K562 (cell line): ENCODE measurements at regions not wholly inside any gene's neighbourhood (a gene's known extent, or its start where the extent isn't known, plus 50 kb on each side); places are given as distances from the start of the nearest gene placed in this dataset.

Experiments used
- ATAC-seq: fragments of 200-7000 bp; cut with Tn5 transposase; 3 replicates; pipeline ENCODE4 v1.9.1; 2020; ENCODE audit warnings: moderate library complexity
- BruUV-seq: library from RNA; stranded (reverse); fragments of 400-500 nt; replicated peaks from 2 replicates; lab custom pipeline; 2021; lab: Mats Ljungman, UMichigan
- CTCF ChIA-PET: fragments of 300-600 bp; formaldehyde crosslinking; extraction: SDS; loops from one replicate; lab custom pipeline; 2021; ENCODE audit warnings: low intra/inter-chr PET ratio; lab: Yijun Ruan, JAX
- POLR2A ChIA-PET: fragments of 300-600, 350-650 bp; sonication (Branson Sonifier 250); formaldehyde crosslinking; extraction: SDS; loops from one replicate; lab custom pipeline; 2021; ENCODE audit warnings: antibody characterized with exemption, inconsistent platforms; lab: Yijun Ruan, JAX
- DNase-seq, 4 experiments: peaks; one replicate each; pipeline versions ENCODE4 v3.0.0 to v3.0.0-alpha.2; 2011 to 2018; ENCODE audit warnings: low spot score in 3 of 4, mixed read lengths in 3 of 4; ENCODE audit errors: extremely low read depth in 1 of 4
- FAIRE-seq: peaks from 2 replicates; lab custom pipeline; 2011; peaks lifted over from hg19 to GRCh38; lab: Jason Lieb, UNC
- H2AFZ ChIP-seq: 2 replicates; pipeline ENCODE4 v1.6.0; 2011; ENCODE audit warnings: low read depth, low read length, control low read depth, inconsistent platforms
- H3K27ac ChIP-seq: fragments of 200-600 bp; 3 replicates; pipeline ENCODE4 v1.8.0; 2011; ENCODE audit warnings: low read depth, mild to moderate bottlenecking, control low read depth, inconsistent platforms, low read length, moderate library complexity, mixed read lengths; ENCODE audit errors: extremely low read depth
- H3K27me3 ChIP-seq, 2 experiments: fragments of 300-600 bp in 1 of 2; 2 replicates in 1 of 2; 3 replicates in 1 of 2; pipeline versions ENCODE4 v1.6.0 to v1.8.0; 2011; ENCODE audit warnings: inconsistent platforms in 2 of 2, low read length in 2 of 2, mild to moderate bottlenecking in 1 of 2, mixed read lengths in 1 of 2, moderate library complexity in 1 of 2; ENCODE audit not compliant: control insufficient read depth in 2 of 2, insufficient read depth in 2 of 2
- H3K36me3 ChIP-seq: fragments of 300-600 bp; 3 replicates; pipeline ENCODE4 v1.8.0; 2011; ENCODE audit warnings: mild to moderate bottlenecking, low read length, inconsistent platforms; ENCODE audit not compliant: control insufficient read depth, insufficient read depth
- H3K4me1 ChIP-seq, 2 experiments: fragments of 200-600 bp in 1 of 2; replicated peaks in 1 of 2; 2 replicates in 1 of 2; 3 replicates in 1 of 2; pipeline versions ENCODE4 v1.5.1 to v1.8.0; 2011; ENCODE audit warnings: inconsistent platforms in 2 of 2, low read length in 2 of 2, mild to moderate bottlenecking in 1 of 2, mixed read lengths in 1 of 2, moderate library complexity in 1 of 2; ENCODE audit not compliant: control insufficient read depth in 2 of 2, insufficient read depth in 2 of 2
- H3K4me2 ChIP-seq: 2 replicates; pipeline ENCODE4 v1.6.1; 2011; ENCODE audit warnings: low read length, control low read depth, inconsistent platforms, mixed read lengths; ENCODE audit not compliant: insufficient read depth
- H3K4me3 ChIP-seq: fragments of 200-600 bp; sonication (generic), shearing (Covaris generic); 2 replicates; pipeline ENCODE4 v1.5.1; 2016; ENCODE audit warnings: control low read depth, inconsistent platforms
- H3K79me2 ChIP-seq: fragments of 200-600 bp; 3 replicates; pipeline ENCODE4 v1.8.0; 2011; ENCODE audit warnings: low read length, inconsistent platforms; ENCODE audit not compliant: control insufficient read depth, insufficient read depth
- H3K9ac ChIP-seq, 2 experiments: 2 replicates each; pipeline versions ENCODE4 v1.6.0 to v1.6.1; 2011; ENCODE audit warnings: low read depth in 2 of 2, low read length in 2 of 2, control low read depth in 1 of 2, inconsistent platforms in 1 of 2, mild to moderate bottlenecking in 1 of 2, mixed read lengths in 1 of 2; ENCODE audit not compliant: insufficient read depth in 1 of 2
- H3K9me1 ChIP-seq: one replicate; pipeline ENCODE4 v1.6.0; 2011; ENCODE audit warnings: inconsistent platforms, mild to moderate bottlenecking, low read length, moderate library complexity; ENCODE audit not compliant: control insufficient read depth, insufficient read depth
- H3K9me3 ChIP-seq: replicated peaks from 2 replicates; pipeline ENCODE4 v1.5.1; 2011; ENCODE audit warnings: low read depth, low read length, inconsistent platforms; ENCODE audit not compliant: control insufficient read depth, insufficient read depth
- H4K20me1 ChIP-seq: replicated peaks from 2 replicates; pipeline ENCODE4 v1.6.1; 2011; ENCODE audit warnings: low read length, inconsistent platforms, mixed read lengths; ENCODE audit not compliant: control insufficient read depth, insufficient read depth
- ARHGAP35 ChIP-seq: fragments of 450-650 bp; IDR thresholded peaks from 2 replicates; pipeline ENCODE4 v1.6.1; 2018; ENCODE audit not compliant: partially characterized antibody
- CREBBP ChIP-seq: IDR thresholded peaks from one replicate; pipeline ENCODE4 v1.6.1; 2012; ENCODE audit warnings: low read depth, mild to moderate bottlenecking, control low read depth, inconsistent platforms, low read length
- HMG20B ChIP-seq: fragments of 250-450 bp; sonication (Bioruptor Pico); IDR thresholded peaks from 2 replicates; pipeline ENCODE4 v1.5.0; 2021; ENCODE audit warnings: mild to moderate bottlenecking
- HNRNPH1 ChIP-seq: fragments of 200-400 bp; formaldehyde crosslinking; optimal IDR thresholded peaks from 2 replicates; pipeline ENCODE3; 2017; ENCODE audit warnings: low read depth, mild to moderate bottlenecking, low read length, moderate library complexity
- RBM17 ChIP-seq: fragments of 200-400 bp; formaldehyde crosslinking; IDR thresholded peaks from 2 replicates; pipeline ENCODE4 v1.6.1; 2017; ENCODE audit warnings: low read depth, mild to moderate bottlenecking, low read length, borderline replicate concordance
- RHOXF2B ChIP-seq: fragments of 250-450 bp; sonication (Bioruptor Pico); conservative IDR thresholded peaks from 2 replicates; pipeline ENCODE4 v1.5.1; 2021
- SRSF1 ChIP-seq: fragments of 200-400 bp; formaldehyde crosslinking; IDR thresholded peaks from 2 replicates; pipeline ENCODE4 v1.6.1; 2017; ENCODE audit warnings: mild to moderate bottlenecking, low read depth, low read length, moderate library complexity
- SUPT5H ChIP-seq: fragments of 450-650 bp; IDR thresholded peaks from 2 replicates; pipeline ENCODE4 v1.6.1; 2016
- ZNF263 ChIP-seq: sonication (generic); formaldehyde crosslinking; IDR thresholded peaks from 2 replicates; pipeline ENCODE4 v1.8.0; 2022; ENCODE audit warnings: mild to moderate bottlenecking, missing genetic modification reagents, borderline replicate concordance
- ZNF311 ChIP-seq: fragments of 250-450 bp; sonication (Bioruptor Pico); IDR thresholded peaks from 2 replicates; pipeline ENCODE4 v1.4.0; 2020; ENCODE audit warnings: mild to moderate bottlenecking, moderate library complexity
- ZNF551 ChIP-seq: fragments of 250-450 bp; sonication (Bioruptor Pico); IDR thresholded peaks from 2 replicates; pipeline ENCODE4 v1.5.0; 2021; ENCODE audit warnings: mild to moderate bottlenecking, moderate library complexity
- ZNF586 ChIP-seq: fragments of 450-650 bp; formaldehyde crosslinking; conservative IDR thresholded peaks from 2 replicates; pipeline ENCODE4 v1.4.0; 2020; ENCODE audit warnings: mild to moderate bottlenecking, moderate library complexity
- in situ Hi-C: fragments of 300-500 bp; cut with MboI; formaldehyde crosslinking; loops from 4 replicates; pipeline ENCODE4 v1.15.0; 2018; ENCODE audit warnings: inconsistent platforms, mixed read lengths
- intact Hi-C: fragments of 100-400 bp; cut with micrococcal nuclease; formaldehyde crosslinking; loops from 2 replicates; pipeline ENCODE4 v1.14.2; 2022
- TF ChIP-seq, protein P1 (sequence below), 2 experiments: fragments of 450-650 bp; IDR thresholded peaks; 2 replicates each; pipeline ENCODE4 v1.6.1; 2016
- TF ChIP-seq, protein P2 (sequence below), 3 experiments: fragments of 200-800 bp in 1 of 3; fragments of 250-450 bp in 1 of 3; fragments of 450-650 bp in 1 of 3; sonication (Bioruptor Pico) in 1 of 3; sonication (Bioruptor generic) in 1 of 3; formaldehyde crosslinking in 1 of 3; IDR thresholded peaks; 2 replicates each; pipeline versions ENCODE4 v1.6.1 to v1.8.0; 2016 to 2022; ENCODE audit warnings: mild to moderate bottlenecking in 2 of 3, missing genetic modification characterization in 2 of 3, missing compliant biosample characterization in 1 of 3, moderate library complexity in 1 of 3
- TF ChIP-seq, protein P3 (sequence below): fragments of 200-800 bp; sonication (Bioruptor generic); IDR thresholded peaks from 2 replicates; pipeline ENCODE4 v1.6.1; 2017; ENCODE audit warnings: missing genetic modification characterization, missing compliant biosample characterization

DNA sequence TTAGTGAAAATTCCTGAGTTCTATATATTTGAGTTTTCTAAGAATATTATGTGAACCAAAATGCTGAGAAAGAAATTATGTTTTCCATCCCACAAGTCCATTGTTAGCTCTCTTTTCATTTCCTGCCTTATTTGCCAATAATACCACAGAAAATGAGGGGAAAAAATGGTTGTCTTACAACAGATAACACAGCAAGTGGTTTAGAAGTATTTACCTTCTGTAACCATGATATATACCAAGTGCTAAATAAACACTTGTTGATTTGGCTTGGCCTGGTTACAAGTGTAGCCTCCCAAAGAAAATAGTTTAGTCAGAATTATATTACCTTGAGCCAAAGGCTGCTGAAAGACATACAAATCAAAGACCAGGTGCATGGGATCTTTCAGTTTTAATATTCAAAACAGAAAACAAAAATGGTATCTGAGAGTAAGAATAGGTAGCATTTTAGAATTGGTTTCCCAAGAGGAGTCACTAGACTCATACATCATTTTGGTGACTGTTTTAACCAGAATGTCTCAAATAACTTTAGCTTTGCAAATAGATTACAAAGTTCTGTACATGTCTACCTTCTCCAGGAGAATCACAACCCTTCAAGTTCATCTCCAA is 439.8 kb upstream of the DYNLRB2 start:
- intact Hi-C loops = no loop called here
- Histone ChIP-seq H3K9me1 (no peaks in the 10 kb centered on the region), H3K36me3 (no peaks in the 10 kb centered on the region), H3K4me1 (no peaks in the 10 kb centered on the region), H3K27me3 (peaks cover 12 to 13% of the 10 kb centered on the region in 2 experiments; a peak in 3 of 5 replicates), H3K79me2 (no peaks in the 10 kb centered on the region), H3K9ac (no peak overlapping the region), H4K20me1 (no peaks in the 10 kb centered on the region), H3K27ac (no peak overlapping the region), H3K9me3 (no peaks in the 10 kb centered on the region), H3K4me3 (no peak overlapping the region), H2AFZ (no peak overlapping the region), H3K4me2 (no peak overlapping the region)
- no TSS peak for BruUV-seq
- DNase-seq (no peak), ATAC-seq (no peak), FAIRE-seq (no peak)
- CTCF ChIA-PET = no interaction called here
- in situ Hi-C loops = no loop called here
- POLR2A ChIA-PET = no interaction called here
- TF ChIP-seq ZNF551 (CRISPR knock-in tag) (no peak), ZNF586 (CRISPR knock-in tag) (no peak), RBM17 (no peak), RHOXF2B (CRISPR knock-in tag) (no peak), ARHGAP35 (no peak), HMG20B (CRISPR knock-in tag) (no peak), CREBBP (no peak), ZNF311 (CRISPR knock-in tag) (no peak), SUPT5H (no peak), HNRNPH1 (no peak), ZNF263 (no peak), SRSF1 (no peak)
- TF ChIP-seq, protein P1, sequence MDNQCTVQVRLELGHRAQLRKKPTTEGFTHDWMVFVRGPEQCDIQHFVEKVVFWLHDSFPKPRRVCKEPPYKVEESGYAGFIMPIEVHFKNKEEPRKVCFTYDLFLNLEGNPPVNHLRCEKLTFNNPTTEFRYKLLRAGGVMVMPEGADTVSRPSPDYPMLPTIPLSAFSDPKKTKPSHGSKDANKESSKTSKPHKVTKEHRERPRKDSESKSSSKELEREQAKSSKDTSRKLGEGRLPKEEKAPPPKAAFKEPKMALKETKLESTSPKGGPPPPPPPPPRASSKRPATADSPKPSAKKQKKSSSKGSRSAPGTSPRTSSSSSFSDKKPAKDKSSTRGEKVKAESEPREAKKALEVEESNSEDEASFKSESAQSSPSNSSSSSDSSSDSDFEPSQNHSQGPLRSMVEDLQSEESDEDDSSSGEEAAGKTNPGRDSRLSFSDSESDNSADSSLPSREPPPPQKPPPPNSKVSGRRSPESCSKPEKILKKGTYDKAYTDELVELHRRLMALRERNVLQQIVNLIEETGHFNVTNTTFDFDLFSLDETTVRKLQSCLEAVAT (IDR thresholded peaks at IDR 0.05) = no peak
- TF ChIP-seq, protein P2, sequence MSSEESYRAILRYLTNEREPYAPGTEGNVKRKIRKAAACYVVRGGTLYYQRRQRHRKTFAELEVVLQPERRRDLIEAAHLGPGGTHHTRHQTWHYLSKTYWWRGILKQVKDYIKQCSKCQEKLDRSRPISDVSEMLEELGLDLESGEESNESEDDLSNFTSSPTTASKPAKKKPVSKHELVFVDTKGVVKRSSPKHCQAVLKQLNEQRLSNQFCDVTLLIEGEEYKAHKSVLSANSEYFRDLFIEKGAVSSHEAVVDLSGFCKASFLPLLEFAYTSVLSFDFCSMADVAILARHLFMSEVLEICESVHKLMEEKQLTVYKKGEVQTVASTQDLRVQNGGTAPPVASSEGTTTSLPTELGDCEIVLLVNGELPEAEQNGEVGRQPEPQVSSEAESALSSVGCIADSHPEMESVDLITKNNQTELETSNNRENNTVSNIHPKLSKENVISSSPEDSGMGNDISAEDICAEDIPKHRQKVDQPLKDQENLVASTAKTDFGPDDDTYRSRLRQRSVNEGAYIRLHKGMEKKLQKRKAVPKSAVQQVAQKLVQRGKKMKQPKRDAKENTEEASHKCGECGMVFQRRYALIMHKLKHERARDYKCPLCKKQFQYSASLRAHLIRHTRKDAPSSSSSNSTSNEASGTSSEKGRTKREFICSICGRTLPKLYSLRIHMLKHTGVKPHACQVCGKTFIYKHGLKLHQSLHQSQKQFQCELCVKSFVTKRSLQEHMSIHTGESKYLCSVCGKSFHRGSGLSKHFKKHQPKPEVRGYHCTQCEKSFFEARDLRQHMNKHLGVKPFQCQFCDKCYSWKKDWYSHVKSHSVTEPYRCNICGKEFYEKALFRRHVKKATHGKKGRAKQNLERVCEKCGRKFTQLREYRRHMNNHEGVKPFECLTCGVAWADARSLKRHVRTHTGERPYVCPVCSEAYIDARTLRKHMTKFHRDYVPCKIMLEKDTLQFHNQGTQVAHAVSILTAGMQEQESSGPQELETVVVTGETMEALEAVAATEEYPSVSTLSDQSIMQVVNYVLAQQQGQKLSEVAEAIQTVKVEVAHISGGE (CRISPR knock-in tag; IDR thresholded peaks at IDR 0.05) = no peak
- TF ChIP-seq, protein P3, sequence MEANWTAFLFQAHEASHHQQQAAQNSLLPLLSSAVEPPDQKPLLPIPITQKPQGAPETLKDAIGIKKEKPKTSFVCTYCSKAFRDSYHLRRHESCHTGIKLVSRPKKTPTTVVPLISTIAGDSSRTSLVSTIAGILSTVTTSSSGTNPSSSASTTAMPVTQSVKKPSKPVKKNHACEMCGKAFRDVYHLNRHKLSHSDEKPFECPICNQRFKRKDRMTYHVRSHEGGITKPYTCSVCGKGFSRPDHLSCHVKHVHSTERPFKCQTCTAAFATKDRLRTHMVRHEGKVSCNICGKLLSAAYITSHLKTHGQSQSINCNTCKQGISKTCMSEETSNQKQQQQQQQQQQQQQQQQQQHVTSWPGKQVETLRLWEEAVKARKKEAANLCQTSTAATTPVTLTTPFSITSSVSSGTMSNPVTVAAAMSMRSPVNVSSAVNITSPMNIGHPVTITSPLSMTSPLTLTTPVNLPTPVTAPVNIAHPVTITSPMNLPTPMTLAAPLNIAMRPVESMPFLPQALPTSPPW (CRISPR knock-in tag) = no peak
